Myocyte (in vitro differentiated cells): ENCODE measurements at regions not wholly inside any gene's neighbourhood (a gene's known extent, or its start where the extent isn't known, plus 50 kb on each side); places are given as distances from the start of the nearest gene placed in this dataset.

Experiments
- DNase-seq: peaks from one replicate; pipeline ENCODE4 v3.0.0-alpha.2; 2012; ENCODE audit warnings: low read depth

GRCh38 chr22:48981371-48982061 is 846.2 kb downstream of the BRD1 start:
- DNase-seq = no peak

DNA sequence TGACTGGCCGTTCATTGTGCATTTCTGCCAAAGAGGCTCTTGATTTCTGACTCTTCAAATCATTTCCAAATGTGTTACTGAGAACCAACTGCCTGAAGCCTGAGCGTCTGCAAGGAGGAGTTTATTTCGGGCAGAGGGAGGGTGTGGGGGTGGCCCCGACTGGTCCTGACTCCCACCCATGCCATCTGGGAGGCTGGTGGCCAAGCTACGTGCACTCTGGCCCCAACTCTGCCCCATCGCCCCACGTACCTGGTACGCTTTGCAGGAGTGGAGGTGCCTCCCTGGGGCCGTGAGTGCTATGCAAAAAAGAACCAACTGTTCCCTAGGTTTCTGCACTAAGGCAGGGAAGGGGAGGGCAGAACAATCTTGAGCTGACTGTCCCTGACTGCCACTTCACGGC is 846.8 kb downstream of the BRD1 start:
- DNase-seq = no peak

GRCh38 chr22:48980409-48980808 is 847.3 kb downstream of the BRD1 start:
- DNase-seq = no peak

GRCh38 chr22:48979482-48979881 is 848.2 kb downstream of the BRD1 start:
- no peak for DNase-seq

- DNase-seq = no peak
Measured at GRCh38 chr22:48976556-48977535, 850.8 kb downstream of the BRD1 start.

DNA sequence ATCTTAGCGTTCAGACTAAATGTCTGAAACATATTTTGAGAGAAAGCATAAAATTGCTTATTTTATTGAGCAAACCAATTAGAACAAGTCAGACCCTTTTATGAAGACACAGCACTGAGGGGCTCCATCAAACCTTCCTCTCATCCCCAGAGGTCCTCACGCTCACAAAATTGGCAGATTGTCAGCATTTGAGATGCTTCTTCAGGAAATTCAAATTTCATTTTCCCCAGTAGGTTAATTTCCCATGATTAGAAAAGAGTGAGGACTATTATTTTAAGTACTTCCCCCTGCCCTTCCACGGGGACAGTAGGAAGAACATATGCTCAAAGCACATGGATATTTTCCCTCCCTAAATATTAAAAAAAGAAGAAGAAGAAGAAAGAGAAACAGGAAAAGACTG is 851.8 kb downstream of the BRD1 start:
- no peak for DNase-seq

DNA sequence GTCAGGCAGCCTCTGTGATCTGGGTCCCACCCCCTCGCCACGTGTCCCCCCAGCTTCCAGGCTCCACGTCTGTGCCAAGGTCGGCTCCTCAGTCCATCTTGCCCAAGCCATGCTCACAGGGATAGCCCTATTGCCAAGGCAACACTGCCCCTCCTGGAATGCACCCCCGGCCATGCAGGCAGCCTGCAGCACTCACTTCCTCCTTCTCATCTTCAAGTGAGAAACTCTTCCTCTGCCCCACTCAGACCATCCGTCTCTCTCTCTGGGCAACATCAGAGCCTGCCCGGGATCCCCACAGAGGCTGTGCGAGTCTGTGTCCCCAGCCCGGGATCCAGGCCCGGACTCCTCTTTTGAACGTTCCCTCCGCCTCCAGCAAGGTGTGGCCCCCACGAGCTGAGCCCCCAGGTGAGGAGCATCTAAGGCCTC is 852.3 kb downstream of the BRD1 start:
- no peak for DNase-seq

GRCh38 chr22:48974443-48975315 is 853.0 kb downstream of the BRD1 start:
- DNase-seq = no peak

DNA sequence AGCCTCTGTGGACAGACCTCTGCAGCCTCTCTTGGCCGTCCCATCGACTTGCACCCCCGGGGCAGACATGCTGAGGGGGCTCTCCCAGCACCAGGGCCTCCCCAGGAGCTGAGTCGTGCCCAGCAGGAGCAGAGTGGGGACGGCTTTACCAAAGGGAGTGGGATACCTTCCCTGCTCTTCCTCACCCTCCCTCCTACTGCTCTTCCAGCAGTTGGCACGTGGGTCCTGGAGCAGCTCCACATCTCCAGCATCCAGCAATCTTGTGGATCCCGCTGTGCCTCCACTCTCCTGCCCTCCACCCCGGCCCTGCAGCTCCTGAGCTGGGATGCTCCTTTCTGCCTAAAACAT is 854.0 kb downstream of the BRD1 start:
- no peak for DNase-seq

- DNase-seq = no peak
Measured at GRCh38 chr22:48972979-48973693, 854.5 kb downstream of the BRD1 start.

DNA sequence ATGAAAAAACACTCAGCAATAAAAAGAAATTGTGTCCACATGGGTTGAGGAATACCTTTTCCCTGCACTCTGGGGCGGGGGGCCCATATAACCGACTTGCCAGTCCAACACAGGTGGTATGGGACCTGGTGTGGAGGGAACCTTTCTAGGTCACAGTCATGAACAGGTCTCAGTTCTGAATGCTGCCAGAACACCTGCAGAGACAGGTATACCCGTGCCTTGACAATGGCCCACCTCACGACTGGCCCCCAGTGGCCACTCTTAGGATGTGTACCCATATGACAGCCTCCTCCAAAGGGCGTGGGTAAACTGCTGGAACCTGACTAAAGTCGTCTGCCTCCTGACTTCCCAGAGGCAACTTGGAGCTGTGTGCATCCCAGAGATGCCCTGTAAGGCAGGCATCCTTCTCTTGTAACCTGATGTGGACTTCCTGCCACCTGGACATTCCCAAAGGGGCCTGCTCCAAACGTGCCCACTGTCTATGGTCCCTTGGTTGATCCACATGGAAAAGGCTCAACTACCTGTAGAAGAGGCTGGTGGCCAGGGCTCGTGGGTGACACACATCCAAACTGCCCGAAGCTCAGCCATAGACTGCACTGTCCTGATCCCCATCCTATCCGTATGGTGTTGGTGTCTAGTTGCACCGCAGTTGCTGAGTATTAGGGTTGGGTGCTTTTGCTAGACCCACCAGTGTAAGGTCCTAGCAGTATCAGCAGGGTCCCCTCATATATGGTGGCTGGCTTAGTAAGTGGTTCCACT is 859.3 kb downstream of the BRD1 start:
- DNase-seq = no peak

DNA sequence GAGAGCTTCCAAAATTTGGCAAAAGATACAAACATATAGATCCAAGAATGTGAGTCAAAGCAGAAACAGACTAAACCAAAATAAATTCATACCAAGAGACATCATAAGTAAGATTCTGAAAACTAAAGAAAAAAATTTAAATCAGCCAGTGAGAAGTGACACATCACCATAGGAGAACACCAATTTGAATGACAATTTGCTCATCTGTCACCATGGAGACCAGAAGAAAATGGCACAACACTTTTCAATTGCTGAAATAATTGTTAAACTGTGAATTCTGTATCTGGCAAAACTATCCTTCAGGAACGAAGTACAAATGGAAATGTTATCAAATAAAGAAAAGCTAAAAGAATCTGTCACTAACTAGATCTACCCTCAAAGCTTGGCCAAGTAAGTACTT is 864.3 kb downstream of the BRD1 start:
- no peak for DNase-seq

DNA sequence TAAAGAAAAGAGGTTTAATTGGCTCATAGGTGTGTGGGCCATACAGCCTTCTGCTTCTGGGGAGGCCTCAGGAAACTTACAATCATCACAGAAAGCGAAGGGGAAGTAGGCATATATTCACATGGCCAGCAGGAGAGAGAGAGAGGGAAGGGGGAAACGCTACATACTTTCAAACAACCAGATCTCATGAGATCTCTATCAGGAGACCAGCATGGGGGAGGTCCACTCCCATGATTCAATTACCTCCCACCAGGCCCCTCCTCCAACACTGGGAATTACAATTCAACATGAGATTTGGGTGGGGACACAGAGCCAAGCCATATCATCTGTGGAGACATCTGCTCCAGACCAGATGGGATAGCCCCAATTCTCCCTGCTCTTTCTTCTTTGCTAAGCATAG is 866.0 kb downstream of the BRD1 start:
- DNase-seq = no peak

DNA sequence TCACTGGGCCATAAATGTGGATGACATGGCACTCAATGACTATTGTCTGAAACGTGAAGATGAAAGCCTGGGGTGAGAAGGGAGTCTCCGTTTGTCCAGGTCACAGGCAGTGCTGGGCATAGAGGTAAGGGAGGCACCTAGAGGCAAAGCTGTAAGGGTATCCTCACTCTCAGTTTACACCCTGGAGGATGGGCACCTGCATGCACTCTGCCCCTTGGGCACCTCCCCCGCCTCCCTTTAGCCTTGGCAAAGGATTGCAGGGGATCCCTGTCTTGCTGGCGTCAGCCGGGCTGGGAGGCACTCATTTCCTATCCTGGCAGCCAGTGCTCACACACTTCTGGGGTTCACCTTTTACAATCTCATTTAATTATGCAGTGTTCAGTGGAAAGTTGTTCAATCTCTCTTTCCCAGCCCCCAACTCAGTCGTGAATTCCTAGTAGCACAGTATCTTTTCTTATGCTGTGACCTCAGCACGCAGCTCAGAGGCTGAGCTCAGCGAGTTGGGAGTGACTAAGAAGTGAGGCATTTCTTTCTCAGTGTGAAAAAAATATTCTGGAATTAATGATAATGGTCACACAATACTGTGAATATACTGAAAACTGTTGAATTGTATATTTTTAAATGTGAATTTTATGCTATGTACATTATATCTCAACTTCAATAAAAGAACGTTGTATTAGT is 866.6 kb downstream of the BRD1 start:
- no peak for DNase-seq

DNA sequence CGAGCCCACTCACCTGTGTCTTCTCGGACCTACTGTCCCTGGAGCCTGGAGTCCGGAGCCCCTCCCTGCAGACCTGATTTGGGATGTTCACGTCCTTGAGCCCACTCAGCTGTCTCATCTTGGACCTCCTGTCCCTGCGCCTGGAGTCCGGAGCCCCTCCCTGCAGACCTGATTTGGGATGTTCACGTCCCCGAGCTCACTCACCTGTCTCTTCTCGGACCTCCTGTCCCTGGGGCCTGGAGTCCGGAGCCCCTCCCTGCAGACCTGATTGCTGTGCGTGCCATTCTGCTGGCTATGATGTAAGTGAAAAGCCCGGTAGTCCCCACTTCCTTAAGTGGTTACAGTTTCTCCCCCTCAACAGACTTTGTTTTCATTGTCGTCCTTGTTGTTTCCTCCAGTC is 867.1 kb downstream of the BRD1 start:
- DNase-seq = no peak

DNA sequence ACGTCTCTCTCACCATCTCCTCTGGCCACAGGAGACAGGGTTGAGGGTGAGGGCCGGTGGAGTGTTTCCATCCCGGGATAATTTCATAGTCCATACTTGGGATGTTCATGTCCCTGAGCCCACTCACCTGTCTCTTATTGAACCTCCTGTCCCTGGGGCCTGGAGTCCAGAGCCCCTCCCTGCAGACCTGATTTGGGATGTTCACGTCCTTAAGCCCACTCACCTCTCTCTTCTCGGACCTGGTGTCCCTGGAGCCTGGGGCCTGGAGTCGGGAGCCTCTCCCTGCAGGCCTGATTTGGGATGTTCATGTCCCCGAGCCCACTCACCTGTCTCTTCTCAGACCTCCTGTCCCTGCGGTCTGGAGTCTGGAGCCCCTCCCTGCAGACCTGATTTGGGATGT is 868.2 kb downstream of the BRD1 start:
- DNase-seq = no peak

- no peak for DNase-seq
Measured at GRCh38 chr22:48957987-48958321, 869.7 kb downstream of the BRD1 start.

GRCh38 chr22:48957311-48957986 is 870.2 kb downstream of the BRD1 start:
- DNase-seq = no peak
